ENCODE measurements at regions not wholly inside any gene's neighbourhood (a gene's known extent, or its start where the extent isn't known, plus 50 kb on each side); places are given as distances from the start of the nearest gene placed in this dataset.

- TF ChIP-seq CTCF (IDR thresholded peaks at IDR 0.05) (no peak), POLR2A (IDR thresholded peaks at IDR 0.05) (no peak)
Observed at GRCh38 chr5:171595401-171595800, 176.0 kb downstream of the FGF18 start.

All from body of pancreas (tissue), 4 donors.